ENCODE measurements at regions not wholly inside any gene's neighbourhood (a gene's known extent, or its start where the extent isn't known, plus 50 kb on each side); places are given as distances from the start of the nearest gene placed in this dataset.

- no peak for ATAC-seq
- peak; percentile 95 for TF ChIP-seq CREB1 (IDR thresholded peaks at IDR 0.05)
- no peak for TF ChIP-seq CREB1 (CRISPR knock-in tag; IDR thresholded peaks at IDR 0.05)
- TF ChIP-seq ATF1 (CRISPR knock-in tag; IDR thresholded peaks at IDR 0.05): no peak
- TF ChIP-seq ATF7 (IDR thresholded peaks at IDR 0.05): peak; percentile 99
- TF ChIP-seq ATF7 (CRISPR knock-in tag; IDR thresholded peaks at IDR 0.05): no peak
- Histone ChIP-seq H3K4me2 (ENCODE audit: low read depth, low read length) (no peak overlapping the region), H3K4me3 (replicated peaks in 1 of 3; ENCODE audit: insufficient read depth in 1 of 3, low read depth in 2 of 3, low read length in 3 of 3) (no peak overlapping the region), H3K27ac (ENCODE audit: extremely low read length, insufficient read depth, low read length) (no peak overlapping the region), H3K27me3 (ENCODE audit: control insufficient read depth in 1 of 2, insufficient read depth in 2 of 2, low read length in 2 of 2) (peaks cover 0 to 15% of the 10 kb centered on the region in 2 experiments; a peak in 1 of 5 replicates), H2AFZ (ENCODE audit: low read length) (no peak overlapping the region), H3K79me2 (ENCODE audit: insufficient read depth, low read length) (no peaks in the 10 kb centered on the region), H3K9ac (ENCODE audit: insufficient read depth, low read depth, low read length) (no peak overlapping the region), H3K36me3 (replicated peaks in 1 of 2; ENCODE audit: control insufficient read depth in 1 of 2, insufficient read depth in 2 of 2, low read length in 2 of 2) (no peaks in the 10 kb centered on the region), H3K4me1 (ENCODE audit: insufficient read depth, low read length) (no peaks in the 10 kb centered on the region), H3K9me3 (ENCODE audit: low read length) (no peaks in the 10 kb centered on the region), H4K20me1 (ENCODE audit: insufficient read depth, low read length) (no peaks in the 10 kb centered on the region)
- 9% methylated on average over 3 of the region's 3 CpGs for WGBS (ENCODE audit: low lambda C conversion rate)
- CTCF ChIA-PET (ENCODE audit: low intra/inter-chr PET ratio, low total read pairs): no interaction called here
- POLR2A ChIA-PET: no interaction called here
- no TSS peak for BruUV-seq (replicated peaks)
- in situ Hi-C loops (cut with HindIII; ENCODE audit: extremely low pct_ligation_motif_present, low pct_unique_long_range_greater_than_20kb): loop anchor here (25.0 kb wide), 1 partner anchor 863 kb away; no protein-coding TSS in a partner anchor
- no peak for FAIRE-seq
- no peak for DNase-seq (ENCODE audit: low spot score)
- intact Hi-C loops (cut with micrococcal nuclease; ENCODE audit: unreplicated experiment): no loop called here
Observed at GRCh38 chr11:12324585-12324984, 52.8 kb upstream of the PARVA start.

Data from HepG2 (cell line).